Left renal cortex interstitium (tissue), 4 donors: ENCODE measurements at regions not wholly inside any gene's neighbourhood (a gene's known extent, or its start where the extent isn't known, plus 50 kb on each side); places are given as distances from the start of the nearest gene placed in this dataset.
A peak's percentile ranks its signal among the peaks of the same experiment; 100 is the strongest.

ENCODE experiments used
- DNase-seq, 4 donors: peaks; one replicate each; pipeline ENCODE4 v3.0.0-alpha.2; 2013; ENCODE audit warnings: low read depth in 4 of 4, low spot score in 2 of 4, missing footprints in 1 of 4

DNA sequence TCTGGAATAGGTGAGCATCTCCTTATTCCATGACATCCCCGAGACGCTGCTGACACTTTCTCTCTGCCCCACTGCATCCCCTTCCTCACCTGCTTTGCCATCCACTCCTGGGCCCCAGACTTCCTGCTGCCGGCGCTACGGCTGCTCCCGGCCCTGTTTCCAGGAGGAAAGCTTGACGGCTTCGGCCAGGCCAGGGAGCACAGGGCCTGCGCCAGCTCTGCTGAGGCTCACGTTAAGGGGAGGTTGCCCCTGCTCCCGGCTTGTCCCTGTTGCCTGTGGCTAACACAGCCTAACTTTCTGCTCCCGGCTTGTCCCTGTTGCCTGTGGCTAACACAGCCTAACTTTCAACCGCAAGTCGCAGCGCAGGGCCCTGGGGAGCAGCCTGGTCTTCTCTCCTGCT is 177.3 kb upstream of the RGMA start:
- DNase-seq = no peak

DNA sequence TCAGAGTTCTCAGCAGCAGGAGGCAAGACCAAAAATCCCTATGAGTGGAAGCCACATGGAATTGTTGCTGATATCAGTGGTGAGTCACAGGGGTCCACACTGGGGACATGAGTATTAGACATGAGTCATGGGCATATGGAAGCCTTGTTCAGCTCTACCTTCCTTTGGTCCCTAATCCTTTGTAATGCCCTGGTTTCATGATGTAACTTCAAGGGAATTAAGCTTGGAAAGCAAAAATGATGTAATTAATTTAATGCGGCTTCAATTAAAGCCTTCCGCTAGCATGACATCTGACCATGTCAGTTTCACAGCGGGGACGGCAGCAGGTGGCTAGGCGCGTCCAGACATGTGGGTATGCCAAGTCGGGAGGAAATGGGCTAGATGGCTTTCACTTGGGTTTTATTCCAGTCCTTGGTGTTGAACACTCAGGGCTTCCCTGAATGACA is 176.1 kb upstream of the RGMA start:
- DNase-seq = no peak

DNA sequence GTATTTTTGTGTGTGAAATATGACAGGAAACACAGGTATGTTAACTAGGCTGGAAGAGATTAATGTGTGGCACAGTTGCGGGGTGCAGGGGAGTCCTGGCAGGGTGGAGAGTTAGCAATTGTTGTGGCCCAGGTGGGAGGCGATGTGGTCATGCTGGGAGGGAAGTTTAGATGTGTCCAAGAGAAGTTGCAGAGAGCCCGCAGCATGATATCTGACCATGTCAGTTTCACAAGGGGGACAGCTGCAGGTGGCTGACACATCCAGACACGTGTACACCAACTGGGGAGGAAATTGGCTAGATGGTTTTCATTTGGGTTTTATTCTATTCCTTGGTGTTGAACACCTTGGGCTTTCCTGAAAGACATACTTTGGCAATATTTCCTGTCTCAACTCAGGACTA is 172.8 kb upstream of the RGMA start:
- no peak for DNase-seq

DNA sequence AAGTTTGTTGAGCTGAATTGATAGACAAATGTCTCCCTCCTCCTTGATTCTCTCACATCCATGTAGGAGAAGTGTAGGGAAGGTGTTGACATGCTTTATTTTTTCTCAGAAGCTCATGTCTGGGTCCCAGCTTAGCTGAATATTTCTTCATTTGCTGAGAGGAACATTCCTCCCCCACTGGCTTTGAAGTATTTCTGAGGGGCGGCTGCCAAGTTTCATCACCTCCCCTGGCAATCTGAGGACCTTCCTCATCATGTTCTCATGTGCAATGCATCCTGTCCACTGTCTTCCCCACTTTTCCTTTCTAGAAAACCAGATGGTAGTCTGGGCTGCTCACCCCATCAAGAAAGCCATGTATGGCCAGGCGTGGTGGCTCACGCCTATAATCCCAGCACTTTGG is 168.9 kb upstream of the RGMA start:
- DNase-seq = no peak

DNA sequence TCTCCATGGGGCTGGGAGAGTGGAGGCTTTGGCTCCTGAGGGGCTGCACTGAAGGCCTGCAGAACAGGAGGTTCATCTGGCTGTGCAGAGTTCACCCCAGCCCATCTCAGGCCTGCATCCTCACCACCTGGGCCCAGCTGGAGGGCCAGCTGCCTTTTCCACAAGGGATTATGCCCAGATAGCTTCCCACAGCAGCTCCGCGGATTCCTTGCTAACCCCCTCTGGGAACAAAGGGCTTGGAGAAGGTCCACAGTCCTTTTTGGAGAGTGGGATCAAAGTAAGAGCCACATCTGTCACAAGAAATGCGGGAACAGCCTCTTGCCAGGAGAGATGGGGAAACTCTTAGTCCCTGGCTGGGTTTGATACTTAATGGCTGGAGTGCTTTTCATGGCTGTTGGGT is 164.7 kb upstream of the RGMA start:
- no peak for DNase-seq

DNA sequence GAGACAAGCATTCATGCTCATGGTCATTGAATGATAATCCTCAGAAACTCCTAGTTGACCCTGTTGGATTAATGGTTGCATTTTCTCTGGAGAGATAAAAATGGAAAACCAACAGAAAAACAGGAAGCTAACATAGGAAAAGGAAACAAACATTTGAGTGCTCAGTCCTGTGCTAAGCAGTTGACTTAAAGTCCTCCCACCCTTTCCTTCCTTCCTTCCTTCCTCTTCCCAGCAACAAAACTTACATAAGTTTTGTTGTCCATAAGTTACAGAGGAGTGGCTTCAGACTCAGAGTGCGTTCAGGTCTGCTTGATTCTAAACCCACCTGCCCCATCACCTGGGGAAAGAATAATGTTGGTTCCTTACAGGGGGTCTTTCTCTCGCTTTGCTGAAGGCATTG is 163.8 kb upstream of the RGMA start:
- no peak for DNase-seq

DNA sequence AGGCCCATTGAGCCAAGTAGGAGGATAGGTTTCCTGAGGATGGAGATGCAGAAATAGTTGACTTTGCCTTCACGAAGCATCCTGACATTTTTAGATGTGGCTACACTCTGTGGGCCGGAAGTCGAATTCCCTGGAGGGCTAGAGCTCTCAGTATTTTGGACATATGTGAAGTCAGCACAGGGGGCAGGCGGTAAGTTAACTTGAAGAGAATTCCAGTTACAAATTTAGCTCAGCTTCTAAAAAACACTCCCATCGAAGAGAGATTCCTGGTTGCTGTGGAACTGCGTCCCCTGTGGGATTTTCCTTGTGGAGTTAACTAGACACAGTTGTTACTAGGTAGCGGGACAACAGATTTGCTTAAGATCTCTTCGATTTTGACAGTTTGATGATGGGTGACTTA is 161.9 kb upstream of the RGMA start:
- DNase-seq = no peak

DNA sequence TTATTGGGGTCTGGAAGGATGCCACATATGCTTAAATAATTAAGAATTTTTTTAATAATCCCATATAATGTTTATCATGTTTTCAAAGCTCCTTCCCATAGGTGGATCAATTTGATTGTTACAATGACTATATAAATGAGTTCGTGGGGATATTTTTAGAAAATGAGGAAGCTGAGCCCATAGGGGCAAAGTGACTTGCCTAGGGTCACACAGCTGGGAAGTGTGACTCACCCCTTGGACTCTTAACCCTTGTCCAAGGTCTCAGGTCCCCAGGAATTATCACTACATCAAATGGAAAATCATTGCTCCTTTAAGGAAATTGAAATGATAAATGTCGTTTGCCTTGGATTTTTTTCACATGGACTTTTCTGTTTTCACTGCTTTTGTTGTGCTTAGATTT is 161.2 kb upstream of the RGMA start:
- DNase-seq = no peak

DNA sequence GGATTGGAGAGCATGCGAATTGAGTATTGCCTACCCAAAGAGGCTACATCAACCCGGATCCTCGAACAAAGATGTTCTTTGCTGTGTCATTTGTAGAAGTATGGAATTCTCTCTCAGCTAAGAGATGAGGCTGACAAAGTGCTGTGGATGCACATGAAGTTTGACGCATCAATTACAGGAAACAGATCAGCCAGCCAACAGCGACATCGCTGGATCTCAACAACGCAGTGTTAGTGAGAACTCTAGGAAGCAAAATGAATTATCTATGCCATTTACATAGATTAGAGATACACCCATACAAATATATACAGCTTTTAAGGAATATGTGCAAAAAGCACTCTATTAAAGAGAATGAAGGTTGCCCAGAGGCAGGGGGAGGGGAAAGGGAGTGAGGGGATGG is 160.6 kb upstream of the RGMA start:
- DNase-seq = no peak

DNA sequence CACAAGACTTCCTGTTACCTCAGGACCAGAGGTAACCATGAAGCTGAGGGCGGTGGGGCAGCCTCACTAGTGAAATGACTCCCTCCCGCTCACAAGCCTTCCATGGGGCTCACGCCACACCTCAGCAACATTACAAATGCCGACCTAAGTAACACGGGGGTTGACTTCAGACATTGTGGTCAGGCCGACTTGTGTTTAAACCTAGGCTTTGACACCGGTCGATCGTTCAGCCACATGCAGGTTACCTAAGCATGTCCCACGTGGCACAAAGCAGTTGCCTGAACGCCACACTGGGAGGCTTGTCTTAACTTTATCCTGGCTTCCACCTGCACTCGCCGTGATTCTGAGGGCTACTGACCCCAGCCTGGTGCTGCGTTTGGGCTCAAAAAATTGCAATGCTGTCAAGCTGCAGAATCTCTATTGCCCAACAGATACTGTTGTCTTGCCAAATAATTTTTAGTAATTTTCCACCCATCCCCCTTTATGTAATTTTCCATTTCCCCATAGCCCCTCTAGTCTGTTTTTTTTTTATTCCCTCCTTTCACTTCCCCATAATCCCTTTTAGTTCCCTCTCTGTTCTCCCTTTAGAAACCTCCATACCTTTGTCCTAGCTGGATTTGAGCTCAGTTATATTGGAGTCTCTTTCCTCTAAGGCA is 158.6 kb upstream of the RGMA start:
- DNase-seq = no peak

DNA sequence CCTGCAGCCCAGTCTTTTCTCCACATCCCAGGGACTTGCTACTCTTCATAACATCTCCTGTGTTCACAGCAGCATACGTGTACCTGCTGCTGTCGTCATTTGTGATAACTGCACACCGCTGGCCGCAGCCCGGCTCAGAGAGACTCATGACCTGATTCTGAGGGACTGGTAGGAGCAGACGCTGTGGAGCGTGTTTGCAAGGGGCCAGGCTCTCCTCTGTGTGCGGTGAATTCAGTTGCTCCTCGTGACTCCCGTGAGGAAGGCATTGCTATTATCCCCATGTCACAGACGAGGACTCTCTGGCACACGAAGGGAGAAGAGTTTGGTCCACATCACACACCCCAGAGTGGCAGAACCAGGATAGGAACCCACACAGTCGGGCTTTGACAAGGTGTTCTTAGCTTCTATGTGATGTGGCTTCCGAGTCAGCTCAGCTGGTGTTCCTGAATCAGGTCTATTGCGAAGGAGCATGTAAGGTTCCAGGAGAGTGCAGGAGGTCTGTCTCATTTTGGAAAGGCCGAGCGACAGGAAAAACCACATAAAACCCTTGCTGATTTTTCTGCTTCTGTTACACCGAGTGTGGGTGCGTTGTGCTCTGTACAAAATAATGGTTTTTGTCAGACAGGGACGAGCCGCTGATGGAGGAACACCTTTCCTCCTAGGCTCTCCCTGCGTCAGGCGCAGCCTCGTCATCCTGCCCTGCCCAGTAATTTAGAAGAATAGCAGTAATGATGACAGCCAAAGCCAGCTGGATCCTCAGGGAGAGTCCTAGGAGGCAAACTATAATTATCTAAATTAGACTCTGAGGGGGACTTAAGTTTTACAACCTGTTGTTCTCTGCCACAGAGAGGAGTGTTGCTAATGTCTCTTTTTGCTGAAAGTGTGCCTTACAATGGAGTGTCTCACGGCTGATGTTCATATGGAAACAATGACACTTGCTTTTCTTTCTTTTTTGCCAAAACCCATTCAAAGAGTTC is 157.5 kb upstream of the RGMA start:
- no peak for DNase-seq

DNA sequence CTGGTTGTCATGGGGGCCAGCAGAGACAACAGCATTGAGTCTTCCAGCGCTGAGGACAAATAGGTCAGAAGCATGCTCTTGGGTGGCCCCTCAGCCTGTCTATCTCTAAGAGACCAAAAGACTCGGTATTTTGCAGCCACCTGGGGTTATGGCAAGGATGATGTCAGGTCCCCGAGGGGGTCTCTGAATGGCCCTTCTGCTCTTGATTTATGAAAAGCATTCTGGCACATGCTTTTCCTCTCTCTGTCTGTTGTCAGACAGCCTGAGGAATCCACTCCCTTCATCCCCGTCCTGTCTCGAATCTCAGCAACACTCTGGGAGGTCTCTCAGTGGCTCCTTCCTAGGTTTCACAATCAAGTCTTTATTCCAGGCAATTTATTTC is 156.6 kb upstream of the RGMA start:
- DNase-seq = no peak

DNA sequence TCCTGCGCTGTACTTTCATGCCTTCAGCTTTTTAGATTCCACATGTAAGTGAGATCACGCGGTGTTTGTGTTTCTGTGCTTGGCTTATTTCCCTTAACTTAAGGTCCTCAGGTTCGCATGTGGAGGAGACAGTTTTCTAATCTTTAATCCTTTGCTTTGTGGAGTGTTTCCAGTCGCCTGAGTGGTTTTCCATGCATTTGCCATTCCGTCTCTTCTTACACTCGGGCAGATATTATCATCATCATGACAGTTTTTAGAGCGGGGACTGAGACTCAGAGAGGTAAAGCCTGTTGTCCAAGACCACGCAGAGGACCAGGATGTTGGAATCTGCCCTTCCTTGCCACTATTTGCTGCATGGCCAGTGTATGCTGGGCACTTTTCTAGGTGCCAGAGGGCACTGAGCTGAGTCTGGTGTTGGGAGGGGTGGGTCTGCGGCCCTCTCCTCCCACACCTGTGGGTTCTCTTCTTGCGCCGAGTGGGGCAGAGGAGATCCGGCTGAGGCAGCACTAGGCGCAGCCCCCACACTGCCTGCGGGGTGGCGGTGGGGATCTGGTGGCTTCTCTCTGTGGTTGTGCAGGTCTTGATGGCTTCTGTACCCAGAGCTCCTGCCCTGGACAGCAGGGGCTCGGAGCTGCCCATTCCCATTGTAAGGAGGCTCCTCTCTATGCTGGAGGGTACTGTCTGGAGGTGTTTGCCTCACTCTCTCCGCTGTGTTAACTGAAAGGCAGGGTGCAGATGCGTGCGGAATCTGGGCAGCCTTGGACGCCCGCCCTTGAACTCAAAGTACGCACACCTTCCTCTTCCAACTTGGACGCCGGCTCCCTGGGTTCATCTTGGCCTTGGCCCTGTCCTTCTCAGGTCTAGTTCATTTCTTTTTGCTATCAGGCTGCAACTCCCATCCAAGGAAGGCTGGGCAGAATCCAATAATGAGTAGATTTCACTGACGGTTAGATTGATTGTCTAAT is 156.0 kb upstream of the RGMA start:
- DNase-seq = peak in 2 of 4 donors; percentile 35 to 39

DNA sequence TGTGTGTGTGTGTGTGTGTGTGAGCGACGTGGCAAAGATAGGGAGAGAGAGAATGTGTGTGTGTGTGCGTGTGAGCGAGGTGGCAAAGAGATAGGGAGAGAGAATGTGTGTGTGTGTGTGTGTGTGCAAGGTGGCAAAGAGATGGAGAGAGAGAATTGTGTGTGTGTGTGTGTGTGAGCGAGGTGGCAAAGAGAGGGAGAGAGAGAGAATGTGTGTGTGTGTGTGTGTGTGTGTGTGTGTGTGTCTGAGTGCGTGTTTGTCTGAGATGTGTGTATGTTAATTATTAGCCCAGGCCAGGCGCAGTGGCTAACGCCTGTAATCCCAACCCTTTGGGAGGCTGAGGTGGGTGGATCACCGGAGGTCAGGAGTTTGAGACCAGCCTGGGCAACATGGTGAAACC is 154.6 kb upstream of the RGMA start:
- DNase-seq = no peak

DNA sequence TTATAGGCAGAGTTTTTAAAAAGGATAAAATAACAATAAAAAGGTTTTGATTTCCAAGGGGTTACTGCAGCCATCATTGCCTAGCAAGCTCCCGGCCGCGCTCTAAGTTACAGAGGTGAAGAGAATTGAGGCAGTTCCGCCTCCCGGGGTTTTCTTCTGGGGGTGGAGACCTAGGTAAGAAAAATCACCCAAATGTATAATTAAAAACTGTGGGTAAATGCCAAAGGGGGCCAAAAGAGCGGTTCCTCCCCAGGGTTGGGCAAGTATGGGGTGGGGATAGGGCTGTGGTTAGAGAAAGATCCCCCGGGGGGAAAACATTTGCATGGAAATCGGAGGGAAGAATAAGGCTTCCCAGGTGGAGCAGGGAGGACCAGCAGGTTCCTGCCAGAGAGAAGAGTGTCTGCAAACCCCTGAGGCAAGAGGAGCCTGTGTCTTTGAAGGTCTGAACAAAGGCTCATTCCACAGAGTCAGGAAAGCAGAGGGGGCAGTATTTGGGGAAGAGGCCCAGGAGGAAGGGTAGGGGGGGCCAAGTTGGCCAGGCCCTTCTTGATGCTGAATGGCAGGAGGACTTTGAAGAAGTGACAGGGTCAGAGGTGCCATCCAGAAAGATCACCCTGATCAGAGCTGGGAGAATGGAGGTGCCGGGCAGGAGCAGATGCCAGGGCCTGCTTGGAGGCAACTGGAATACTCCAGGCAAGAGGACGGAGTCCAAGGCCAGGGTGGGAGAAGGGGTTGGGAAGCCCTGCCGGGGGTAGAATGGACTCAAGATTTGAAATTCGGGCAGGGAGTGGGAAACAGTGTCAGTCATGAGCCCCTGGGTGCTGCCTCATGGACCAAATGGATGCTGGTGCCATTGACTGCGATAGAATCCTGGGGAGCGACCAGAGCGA is 152.9 kb upstream of the RGMA start:
- no peak for DNase-seq

DNA sequence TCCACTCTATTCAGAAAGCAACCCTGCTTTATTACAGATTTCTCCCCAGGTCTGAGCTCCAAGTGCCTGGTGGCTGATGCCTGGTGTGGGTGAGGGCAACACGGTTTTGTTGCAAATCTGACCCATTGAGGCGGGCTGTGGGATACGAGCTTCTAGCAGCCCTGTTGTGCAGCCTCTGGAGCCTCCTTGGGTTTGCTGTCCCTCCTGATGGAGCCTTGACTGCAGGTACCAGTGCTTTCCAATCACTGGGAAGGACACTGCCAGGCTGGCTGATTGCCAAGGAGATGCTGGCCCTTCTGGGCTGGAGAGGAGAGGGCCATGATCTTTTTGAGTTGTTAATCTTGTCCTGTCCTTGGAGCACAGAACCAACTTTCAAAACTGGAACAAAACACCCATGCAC is 151.0 kb upstream of the RGMA start:
- no peak for DNase-seq

DNA sequence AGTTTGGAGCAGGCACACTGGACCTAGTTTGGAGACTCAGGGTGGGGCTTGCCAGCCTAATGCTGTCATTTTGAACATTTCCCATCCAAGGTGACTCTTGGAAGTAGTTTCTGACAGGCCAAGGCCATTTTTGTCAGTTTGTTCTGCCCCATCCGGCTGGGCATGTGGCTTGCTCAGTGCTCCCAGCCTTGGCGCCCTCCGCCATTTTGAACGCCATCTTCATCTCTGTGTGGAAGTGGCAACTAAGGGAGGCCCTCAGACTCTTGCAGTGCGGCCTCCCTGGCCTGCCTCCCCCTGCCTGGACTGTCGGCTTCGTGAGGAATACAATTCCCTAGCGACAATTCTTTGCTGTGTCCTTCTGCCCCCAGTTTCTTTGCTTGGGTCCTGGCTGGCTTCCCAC is 150.6 kb upstream of the RGMA start:
- DNase-seq = no peak

DNA sequence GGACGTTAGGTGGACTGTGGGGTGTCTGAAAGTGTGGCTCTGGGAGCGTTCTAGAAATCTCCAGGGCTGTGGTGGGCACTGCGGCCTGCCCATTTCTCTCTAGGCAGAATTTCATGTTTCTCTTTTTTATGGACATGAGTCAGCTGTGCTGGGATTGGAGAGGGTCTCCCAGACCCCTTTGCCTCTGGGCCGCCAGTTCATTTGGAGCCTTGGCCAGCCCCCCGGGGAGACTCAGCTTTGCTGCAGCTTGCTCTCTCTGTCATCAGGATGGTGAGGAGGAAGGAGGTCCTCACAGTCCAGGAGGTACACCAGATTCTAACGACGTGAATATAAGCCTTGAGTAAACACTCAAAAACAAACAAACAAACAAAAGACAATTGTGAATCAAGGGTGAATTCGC is 149.6 kb upstream of the RGMA start:
- no peak for DNase-seq

DNA sequence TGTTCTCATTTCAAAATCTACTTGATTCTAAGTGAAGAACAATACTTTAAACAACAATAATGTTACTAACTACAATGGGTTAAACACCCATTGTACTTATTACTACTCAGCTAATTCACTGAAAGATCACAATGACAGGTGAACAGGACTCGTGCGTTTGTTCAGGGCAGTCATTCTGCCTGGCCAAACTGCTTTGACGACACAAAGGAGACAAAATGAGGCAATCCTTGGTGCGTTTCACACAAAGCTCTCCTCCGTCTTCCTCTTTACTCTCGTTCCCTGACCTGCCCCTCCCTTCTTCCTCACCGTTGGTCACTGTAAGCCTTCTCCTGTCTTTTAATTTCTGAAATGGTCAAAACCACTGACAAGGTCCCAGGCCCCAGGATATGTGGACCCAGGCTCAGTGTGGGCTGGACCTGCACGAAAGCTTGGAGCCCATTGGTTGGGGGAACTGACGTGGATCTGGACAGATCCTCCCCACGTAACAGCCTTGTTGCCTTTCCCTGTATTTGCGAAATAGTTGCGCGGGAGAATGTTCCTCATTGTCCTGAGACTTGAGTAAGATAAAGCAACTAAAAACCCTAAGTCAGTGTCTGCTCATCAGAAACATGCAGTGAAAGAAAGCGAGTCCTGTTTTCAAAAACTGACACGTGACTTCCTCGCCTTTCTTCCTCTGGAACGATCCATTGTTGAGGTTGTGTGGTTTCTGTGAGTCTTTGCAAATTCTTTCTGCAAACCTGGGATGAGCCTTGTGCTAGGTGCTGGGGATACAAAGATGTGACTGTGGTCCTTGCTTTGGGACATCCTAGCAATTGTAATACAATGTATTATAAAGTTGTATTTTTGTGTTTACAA is 147.1 kb upstream of the RGMA start:
- DNase-seq = no peak
